C4-2B (cell line): ENCODE measurements at regions not wholly inside any gene's neighbourhood (a gene's known extent, or its start where the extent isn't known, plus 50 kb on each side); places are given as distances from the start of the nearest gene placed in this dataset.

Experiments
- CTCF ChIP-seq: fragments of 450-650 bp; conservative IDR thresholded peaks from 2 replicates; pipeline ENCODE4 v1.5.1; 2017; ENCODE audit warnings: mild to moderate bottlenecking
- ZFX ChIP-seq: fragments of 450-650 bp; IDR thresholded peaks from 2 replicates; pipeline ENCODE4 v1.6.1; 2017

- TF ChIP-seq CTCF, result no peak
- no peak for TF ChIP-seq ZFX
Measured at GRCh38 chr2:58992062-58992706, 751.1 kb upstream of the FANCL start.
